Activated CD8-positive, alpha-beta T cell treated with anti-CD3 and anti-CD28 coated beads, Interleukin-2, amount 10 ng/mL, durations not matched to agents 7 days and 5 days (primary cell): ENCODE measurements at regions not wholly inside any gene's neighbourhood (a gene's known extent, or its start where the extent isn't known, plus 50 kb on each side); places are given as distances from the start of the nearest gene placed in this dataset.
"Not testable (repeated sequence)": the region's sequence is repeated elsewhere in the genome, so short reads cannot be mapped to it uniquely, and the experiment has no call there.

Source experiments
- ATAC-seq: fragments of 150-1000 bp; cut with Tn5 transposase; one replicate; pipeline ENCODE4 v1.10.0; 2021; ENCODE audit warnings: moderate library complexity
- CTCF ChIA-PET: fragments of 350-600 bp; sonication (Branson Sonifier 250); formaldehyde crosslinking; loops from one replicate; lab custom pipeline; 2021; ENCODE audit warnings: antibody characterized with exemption; lab: Charles Lee
- POLR2A ChIA-PET: fragments of 350-600 bp; sonication (Branson Sonifier 250); formaldehyde crosslinking; loops from one replicate; lab custom pipeline; 2021; ENCODE audit warnings: antibody characterized with exemption; lab: Charles Lee
- DNase-seq: peaks from one replicate; pipeline ENCODE4 v3.0.0-alpha.2; 2020
- H3K27ac Mint-ChIP-seq: one replicate; pipeline ENCODE4 v1.8.0; 2021; ENCODE audit warnings: mild to moderate bottlenecking, mixed read lengths
- H3K27me3 Mint-ChIP-seq: one replicate; pipeline ENCODE4 v1.8.0; 2021; ENCODE audit warnings: low read depth, mixed read lengths
- H3K36me3 Mint-ChIP-seq: one replicate; pipeline ENCODE4 v1.8.0; 2021; ENCODE audit warnings: low read depth, mixed read lengths
- H3K4me1 Mint-ChIP-seq: one replicate; pipeline ENCODE4 v1.8.0; 2021; ENCODE audit warnings: low read depth, mixed read lengths
- H3K4me3 Mint-ChIP-seq: one replicate; pipeline ENCODE4 v1.8.0; 2021; ENCODE audit warnings: mild to moderate bottlenecking, mixed read lengths
- H3K9me3 Mint-ChIP-seq: one replicate; pipeline ENCODE4 v1.8.0; 2022; ENCODE audit warnings: mixed read lengths; ENCODE audit not compliant: insufficient read depth

GRCh38 chr9:106092083-106092482 is 397.7 kb downstream of the TMEM38B start:
- ATAC-seq (no peak), DNase-seq (no peak)
- Mint-ChIP-seq H3K4me3 (no peak overlapping the region), H3K27me3 (no peaks in the 10 kb centered on the region), H3K27ac (no peak overlapping the region), H3K9me3 (peaks cover 15% of the 10 kb centered on the region), H3K4me1 (no peaks in the 10 kb centered on the region), H3K36me3 (no peaks in the 10 kb centered on the region)
- ChIA-PET POLR2A (no interaction called here), CTCF (no interaction called here)

DNA sequence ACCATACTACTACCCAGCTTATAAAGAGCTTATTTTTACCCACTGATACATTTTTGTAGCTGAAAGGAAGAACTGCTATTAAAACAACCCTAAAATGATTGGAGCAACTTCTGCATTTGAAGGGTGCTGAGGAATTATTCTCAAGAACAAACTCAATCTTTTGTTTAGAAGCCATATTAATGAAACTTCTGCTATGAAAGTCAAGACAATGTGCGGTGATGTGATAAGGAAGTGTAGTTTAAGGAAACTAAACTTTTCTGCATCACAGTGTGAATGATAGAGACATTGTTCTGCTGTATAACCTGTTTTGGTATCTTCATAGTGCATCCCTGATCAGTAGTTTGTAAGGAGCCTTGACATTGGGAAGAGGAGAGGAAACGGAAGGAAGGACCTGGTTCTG is 408.5 kb downstream of the TMEM38B start:
- H3K27me3 Mint-ChIP-seq, result no peaks in the 10 kb centered on the region
- no peak for ATAC-seq

DNA sequence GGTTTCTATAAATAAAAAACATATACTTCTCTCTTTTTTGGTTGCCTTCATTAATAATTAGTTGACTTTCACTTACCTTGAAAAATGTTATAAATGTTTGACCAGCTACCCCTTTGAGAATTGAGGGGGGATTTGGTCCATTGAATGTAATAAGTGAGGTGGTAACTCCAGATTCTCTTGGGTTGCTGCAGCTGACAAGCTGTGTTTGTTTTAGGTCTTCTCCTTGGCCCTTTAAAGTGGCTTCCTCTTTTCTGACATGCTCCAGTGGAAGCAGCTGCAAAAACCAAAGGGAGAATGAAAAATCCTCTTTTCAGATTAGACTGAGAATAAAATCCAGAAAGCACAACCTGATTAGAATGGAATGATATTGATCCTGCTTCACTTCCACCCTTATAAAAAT is 410.5 kb downstream of the TMEM38B start:
- ChIA-PET CTCF (no interaction called here), POLR2A (no interaction called here)
- H3K4me1 Mint-ChIP-seq, result no peaks in the 10 kb centered on the region
- H3K27me3 Mint-ChIP-seq, result no peaks in the 10 kb centered on the region
- no peaks in the 10 kb centered on the region for H3K36me3 Mint-ChIP-seq
- ATAC-seq (no peak), DNase-seq (no peak)
- H3K4me3 Mint-ChIP-seq, result no peak overlapping the region
- H3K9me3 Mint-ChIP-seq, result no peaks in the 10 kb centered on the region
- no peak overlapping the region for H3K27ac Mint-ChIP-seq

More for the DNA sequence above, 408.5 kb downstream of the TMEM38B start:
- CTCF ChIA-PET, result no interaction called here
- no peak for DNase-seq
- Mint-ChIP-seq H3K9me3 (no peaks in the 10 kb centered on the region), H3K27ac (no peak overlapping the region), H3K36me3 (no peaks in the 10 kb centered on the region), H3K4me1 (no peaks in the 10 kb centered on the region), H3K4me3 (no peak overlapping the region)
- POLR2A ChIA-PET, result no interaction called here

DNA sequence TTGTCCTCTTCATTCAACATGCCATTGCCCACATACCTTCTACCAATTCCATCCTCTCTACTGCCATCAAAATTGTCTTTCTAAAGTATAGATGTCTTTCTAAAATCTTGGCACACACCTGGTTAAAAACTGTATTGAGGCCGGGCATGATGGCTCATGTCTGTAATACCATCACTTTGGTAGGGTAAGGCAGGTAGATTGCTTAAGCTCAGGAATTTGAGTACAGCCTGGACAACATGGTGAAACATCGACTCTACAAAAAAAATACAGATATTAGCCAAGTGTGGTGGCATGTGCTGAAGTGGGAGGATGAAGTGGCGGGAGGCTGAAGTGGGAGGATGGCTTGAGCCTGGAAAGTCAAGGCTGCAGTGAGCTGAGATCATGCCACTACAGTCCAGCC is 412.1 kb downstream of the TMEM38B start:
- no peak overlapping the region for H3K27ac Mint-ChIP-seq
- no peak for DNase-seq
- H3K9me3 Mint-ChIP-seq, result no peaks in the 10 kb centered on the region
- H3K27me3 Mint-ChIP-seq, result no peaks in the 10 kb centered on the region
- no peak overlapping the region for H3K4me3 Mint-ChIP-seq
- no peaks in the 10 kb centered on the region for H3K36me3 Mint-ChIP-seq
- no peaks in the 10 kb centered on the region for H3K4me1 Mint-ChIP-seq
- POLR2A ChIA-PET, result no interaction called here
- no peak for ATAC-seq
- CTCF ChIA-PET, result no interaction called here

DNA sequence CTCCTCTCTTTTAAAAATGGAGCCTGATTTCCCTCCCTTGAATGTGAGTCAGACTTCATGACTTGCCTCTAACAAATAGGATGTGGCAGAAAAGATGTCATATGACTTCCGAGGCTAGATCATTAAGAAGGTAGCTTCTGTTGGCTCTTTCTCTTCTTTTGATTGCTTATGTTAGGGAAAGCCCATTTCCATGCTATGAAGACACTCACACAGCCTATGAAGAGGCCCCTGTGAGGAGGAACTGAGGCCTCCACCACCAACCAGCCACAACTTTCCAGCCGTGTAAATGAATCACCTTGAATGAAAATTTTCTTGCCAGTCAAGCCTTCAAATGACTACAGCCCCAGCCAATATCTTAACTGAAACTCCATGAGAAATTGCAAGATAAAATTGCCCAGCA is 413.4 kb downstream of the TMEM38B start:
- ChIA-PET CTCF (no interaction called here), POLR2A (no interaction called here)
- DNase-seq, result no peak
- no peak for ATAC-seq
- H3K27me3 Mint-ChIP-seq, result no peaks in the 10 kb centered on the region
- H3K27ac Mint-ChIP-seq, result no peak overlapping the region
- H3K4me1 Mint-ChIP-seq, result no peaks in the 10 kb centered on the region
- H3K9me3 Mint-ChIP-seq, result no peaks in the 10 kb centered on the region
- H3K36me3 Mint-ChIP-seq, result no peaks in the 10 kb centered on the region
- no peak overlapping the region for H3K4me3 Mint-ChIP-seq

- H3K36me3 Mint-ChIP-seq, CTCF ChIA-PET, H3K27me3 Mint-ChIP-seq, POLR2A ChIA-PET, H3K4me1 Mint-ChIP-seq, H3K9me3 Mint-ChIP-seq, DNase-seq, ATAC-seq, H3K4me3 Mint-ChIP-seq, H3K27ac Mint-ChIP-seq: not testable (repeated sequence)
Observed at GRCh38 chr9:106109706-106110105, 415.4 kb downstream of the TMEM38B start.

GRCh38 chr9:106110483-106110882 is 416.1 kb downstream of the TMEM38B start:
- no peak overlapping the region for H3K27ac Mint-ChIP-seq
- no peaks in the 10 kb centered on the region for H3K9me3 Mint-ChIP-seq
- CTCF ChIA-PET, result no interaction called here
- no peaks in the 10 kb centered on the region for H3K27me3 Mint-ChIP-seq
- DNase-seq (no peak), ATAC-seq (no peak)
- no peaks in the 10 kb centered on the region for H3K36me3 Mint-ChIP-seq
- H3K4me1 Mint-ChIP-seq, result no peaks in the 10 kb centered on the region
- POLR2A ChIA-PET, result no interaction called here
- H3K4me3 Mint-ChIP-seq, result no peak overlapping the region

GRCh38 chr9:106111039-106111730 is 416.8 kb downstream of the TMEM38B start:
- no peak for ATAC-seq
- H3K4me1 Mint-ChIP-seq, result no peaks in the 10 kb centered on the region
- DNase-seq, result no peak
- ChIA-PET CTCF (no interaction called here), POLR2A (no interaction called here)
- no peaks in the 10 kb centered on the region for H3K36me3 Mint-ChIP-seq
- no peaks in the 10 kb centered on the region for H3K9me3 Mint-ChIP-seq
- no peak overlapping the region for H3K4me3 Mint-ChIP-seq
- no peaks in the 10 kb centered on the region for H3K27me3 Mint-ChIP-seq
- no peak overlapping the region for H3K27ac Mint-ChIP-seq

GRCh38 chr9:106112935-106113334 is 418.6 kb downstream of the TMEM38B start:
- Mint-ChIP-seq H3K9me3 (no peaks in the 10 kb centered on the region), H3K4me1 (no peaks in the 10 kb centered on the region), H3K36me3 (no peaks in the 10 kb centered on the region), H3K27ac (no peak overlapping the region), H3K4me3 (no peak overlapping the region), H3K27me3 (no peaks in the 10 kb centered on the region)
- DNase-seq, result no peak
- ChIA-PET POLR2A (no interaction called here), CTCF (no interaction called here)
- no peak for ATAC-seq

- no peak overlapping the region for H3K4me3 Mint-ChIP-seq
- ATAC-seq (no peak), DNase-seq (no peak)
- no peaks in the 10 kb centered on the region for H3K36me3 Mint-ChIP-seq
- no peaks in the 10 kb centered on the region for H3K9me3 Mint-ChIP-seq
- H3K4me1 Mint-ChIP-seq, result no peaks in the 10 kb centered on the region
- ChIA-PET CTCF (no interaction called here), POLR2A (no interaction called here)
- H3K27me3 Mint-ChIP-seq, result no peaks in the 10 kb centered on the region
- no peak overlapping the region for H3K27ac Mint-ChIP-seq
Observed at GRCh38 chr9:106119176-106119575, 424.8 kb downstream of the TMEM38B start.

DNA sequence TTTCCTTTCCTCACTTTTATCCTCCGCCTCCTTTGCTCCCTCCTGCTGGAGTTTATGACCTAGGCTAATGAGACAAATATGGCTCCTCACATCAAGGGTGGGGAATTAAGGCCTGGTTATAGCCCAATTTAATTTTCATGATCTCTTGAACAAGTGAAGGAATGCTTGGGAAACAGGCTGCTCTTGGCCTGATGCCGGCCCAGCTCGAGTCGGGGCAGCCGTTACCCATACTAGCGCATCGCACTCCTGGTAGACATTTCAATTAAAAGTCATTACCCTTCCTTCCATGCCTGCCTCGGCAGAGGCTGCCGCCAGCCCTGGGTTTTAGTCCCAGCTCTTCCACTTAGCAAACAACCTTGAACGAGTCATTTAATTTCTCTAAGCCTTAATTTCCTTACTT is 425.7 kb downstream of the TMEM38B start:
- Mint-ChIP-seq H3K9me3 (no peaks in the 10 kb centered on the region), H3K36me3 (no peaks in the 10 kb centered on the region), H3K27ac (no peak overlapping the region), H3K4me1 (no peaks in the 10 kb centered on the region), H3K4me3 (no peak overlapping the region), H3K27me3 (no peaks in the 10 kb centered on the region)
- ChIA-PET CTCF (no interaction called here), POLR2A (no interaction called here)
- DNase-seq (no peak), ATAC-seq (no peak)

DNA sequence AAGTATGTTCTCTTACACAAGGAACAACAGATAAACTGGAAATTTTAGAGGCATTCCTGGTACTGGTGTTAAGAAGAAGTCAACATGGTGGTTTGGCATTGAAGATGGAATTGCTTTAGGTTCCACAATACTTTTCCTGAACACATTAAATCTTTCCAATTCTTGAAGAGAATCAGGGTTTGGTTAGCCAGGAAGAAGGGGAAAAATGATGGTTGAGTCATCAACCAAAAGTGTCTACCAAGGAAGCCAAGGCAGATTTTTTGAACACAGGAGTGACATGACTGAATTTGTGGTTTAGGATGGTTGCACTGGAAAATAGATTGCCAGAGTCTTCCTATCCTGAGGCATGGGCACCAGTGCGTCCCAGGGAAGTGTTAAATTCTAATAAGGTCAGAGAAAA is 433.4 kb downstream of the TMEM38B start:
- ATAC-seq, result no peak
- DNase-seq, result no peak
- H3K9me3 Mint-ChIP-seq, result no peaks in the 10 kb centered on the region
- no peak overlapping the region for H3K27ac Mint-ChIP-seq
- no peak overlapping the region for H3K4me3 Mint-ChIP-seq
- CTCF ChIA-PET, result no interaction called here
- H3K4me1 Mint-ChIP-seq, result no peaks in the 10 kb centered on the region
- no peaks in the 10 kb centered on the region for H3K27me3 Mint-ChIP-seq
- H3K36me3 Mint-ChIP-seq, result no peaks in the 10 kb centered on the region
- POLR2A ChIA-PET, result no interaction called here

DNA sequence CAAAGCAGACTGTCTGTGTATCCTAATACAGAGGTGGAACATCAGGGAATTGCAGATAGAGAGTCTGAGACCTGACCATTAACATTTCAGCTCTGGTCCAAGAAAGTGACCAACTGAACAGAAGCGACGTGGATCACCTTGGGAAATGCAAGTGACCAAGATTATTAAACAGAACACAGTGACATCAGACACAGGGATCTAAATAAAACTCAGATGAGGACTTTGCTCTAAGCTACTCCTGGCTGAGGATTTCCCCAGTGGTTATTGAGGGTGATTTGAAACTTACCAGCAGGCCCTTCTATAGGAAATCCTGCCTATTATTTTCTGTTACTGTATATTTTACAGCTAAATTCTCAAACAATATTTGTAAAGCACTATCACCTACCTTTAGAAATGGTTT is 436.0 kb downstream of the TMEM38B start:
- H3K4me3 Mint-ChIP-seq, result no peak overlapping the region
- DNase-seq (no peak), ATAC-seq (no peak)
- H3K4me1 Mint-ChIP-seq, result no peaks in the 10 kb centered on the region
- no peaks in the 10 kb centered on the region for H3K27me3 Mint-ChIP-seq
- CTCF ChIA-PET, result no interaction called here
- no peaks in the 10 kb centered on the region for H3K9me3 Mint-ChIP-seq
- POLR2A ChIA-PET, result no interaction called here
- no peak overlapping the region for H3K27ac Mint-ChIP-seq
- H3K36me3 Mint-ChIP-seq, result no peaks in the 10 kb centered on the region
